ENCODE measurements at regions not wholly inside any gene's neighbourhood (a gene's known extent, or its start where the extent isn't known, plus 50 kb on each side); places are given as distances from the start of the nearest gene placed in this dataset.

DNA sequence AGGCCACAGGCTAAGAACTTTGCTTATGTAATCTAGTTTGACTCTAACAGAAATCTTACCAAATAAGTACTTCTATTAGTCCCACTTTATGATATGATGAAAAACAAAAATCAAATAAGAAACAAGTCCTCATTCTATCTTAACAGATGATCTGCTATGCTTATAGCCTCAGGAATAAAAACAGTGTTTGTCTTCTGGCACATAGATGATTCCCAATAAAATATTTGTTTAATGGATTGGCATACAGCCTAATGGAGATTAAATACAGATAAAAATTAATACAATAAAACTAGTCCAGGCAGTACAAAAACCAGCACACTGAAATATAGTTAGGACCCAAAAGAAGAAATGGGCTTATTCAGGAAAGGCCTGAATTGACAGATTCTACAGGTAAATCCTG is 971.4 kb upstream of the WWC1 start:
- ChIA-PET CTCF (no interaction called here), POLR2A (no interaction called here)
- ATAC-seq (no peak), DNase-seq (no peak)
- H3K4me1 Mint-ChIP-seq, result no peaks in the 10 kb centered on the region
- no peak overlapping the region for H3K4me3 Mint-ChIP-seq
- no peaks in the 10 kb centered on the region for H3K27me3 Mint-ChIP-seq
- intact Hi-C loops (cut with DNase I, micrococcal nuclease), result no loop called here
- no peaks in the 10 kb centered on the region for H3K36me3 Mint-ChIP-seq (ENCODE audit: low read depth)
- peaks cover 2% of the 10 kb centered on the region for H3K9me3 Mint-ChIP-seq (ENCODE audit: low read depth)
- H3K27ac Mint-ChIP-seq, result no peak overlapping the region

DNA sequence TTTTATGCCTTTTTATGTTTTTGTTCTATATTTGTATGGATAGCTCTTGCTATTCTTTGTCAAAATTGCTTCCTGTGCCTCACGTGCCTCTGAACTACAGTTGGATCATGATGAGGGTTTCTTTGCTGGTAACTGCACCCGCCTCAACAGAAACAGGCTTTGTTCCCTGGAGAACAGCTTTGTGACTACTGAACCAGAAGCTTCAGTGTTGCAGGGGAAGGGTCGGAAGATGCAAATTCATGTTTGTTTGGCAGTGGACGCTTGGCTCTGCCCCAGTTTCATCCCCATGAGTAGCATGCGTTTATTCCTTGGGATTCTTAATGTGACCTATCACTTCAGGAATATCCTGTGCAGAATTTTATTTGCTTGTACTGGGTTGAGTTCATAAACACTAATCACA is 959.1 kb upstream of the WWC1 start:
- ChIA-PET CTCF (no interaction called here), POLR2A (no interaction called here)
- Mint-ChIP-seq H3K4me1 (no peaks in the 10 kb centered on the region), H3K27me3 (no peaks in the 10 kb centered on the region), H3K27ac (no peak overlapping the region), H3K4me3 (no peak overlapping the region), H3K36me3 (ENCODE audit: low read depth) (no peaks in the 10 kb centered on the region), H3K9me3 (ENCODE audit: low read depth) (peaks cover 9% of the 10 kb centered on the region)
- no peak for ATAC-seq
- DNase-seq, result no peak
- intact Hi-C loops (cut with DNase I, micrococcal nuclease), result no loop called here

- ATAC-seq (no peak), DNase-seq (no peak)
- Mint-ChIP-seq H3K36me3 (ENCODE audit: low read depth) (no peaks in the 10 kb centered on the region), H3K4me1 (no peaks in the 10 kb centered on the region), H3K4me3 (no peak overlapping the region), H3K27me3 (no peaks in the 10 kb centered on the region), H3K27ac (no peak overlapping the region), H3K9me3 (ENCODE audit: low read depth) (peaks cover 8% of the 10 kb centered on the region)
- POLR2A ChIA-PET, result no interaction called here
- CTCF ChIA-PET, result no interaction called here
- intact Hi-C loops (cut with DNase I, micrococcal nuclease), result no loop called here
These were observed 955.3 kb upstream of the WWC1 start for GRCh38 chr5:167336161-167336560.

DNA sequence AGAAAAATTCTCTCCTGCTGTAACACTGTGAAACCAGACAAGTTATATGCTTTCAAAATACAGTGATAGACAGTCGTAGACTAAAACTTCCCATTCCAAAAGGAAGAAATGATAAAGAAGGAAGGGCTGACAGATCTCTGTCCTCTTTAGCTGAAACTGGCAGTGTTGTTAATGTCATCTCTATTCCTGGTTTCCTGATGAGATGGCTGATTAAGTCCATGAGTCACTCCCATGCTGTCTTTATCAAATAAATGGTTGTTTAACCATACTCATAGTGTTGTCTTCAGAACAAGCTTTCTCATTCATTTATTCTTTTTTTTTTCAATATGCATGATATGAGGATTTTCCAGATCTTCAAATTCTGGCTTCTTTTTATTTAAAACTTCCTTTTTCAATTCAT is 952.2 kb upstream of the WWC1 start:
- DNase-seq (no peak), ATAC-seq (no peak)
- Mint-ChIP-seq H3K27ac (no peak overlapping the region), H3K9me3 (ENCODE audit: low read depth) (peaks cover 8% of the 10 kb centered on the region), H3K4me1 (no peaks in the 10 kb centered on the region), H3K4me3 (no peak overlapping the region), H3K27me3 (no peaks in the 10 kb centered on the region), H3K36me3 (ENCODE audit: low read depth) (no peaks in the 10 kb centered on the region)
- ChIA-PET POLR2A (no interaction called here), CTCF (interaction anchor here (0.6 kb wide), 1 partner anchor 66 kb away, joined by 3 read pairs; no protein-coding TSS in a partner anchor)
- intact Hi-C loops (cut with DNase I, micrococcal nuclease), result no loop called here

- ATAC-seq, result no peak
- POLR2A ChIA-PET, result no interaction called here
- no peak overlapping the region for H3K27ac Mint-ChIP-seq
- intact Hi-C loops (cut with DNase I, micrococcal nuclease), result no loop called here
- H3K4me1 Mint-ChIP-seq, result no peaks in the 10 kb centered on the region
- H3K9me3 Mint-ChIP-seq (ENCODE audit: low read depth), result peaks cover 1% of the 10 kb centered on the region
- no peaks in the 10 kb centered on the region for H3K36me3 Mint-ChIP-seq (ENCODE audit: low read depth)
- CTCF ChIA-PET, result no interaction called here
- H3K4me3 Mint-ChIP-seq, result no peak overlapping the region
- no peaks in the 10 kb centered on the region for H3K27me3 Mint-ChIP-seq
- no peak for DNase-seq
These were observed 945.0 kb upstream of the WWC1 start for GRCh38 chr5:167346461-167346860.

DNA sequence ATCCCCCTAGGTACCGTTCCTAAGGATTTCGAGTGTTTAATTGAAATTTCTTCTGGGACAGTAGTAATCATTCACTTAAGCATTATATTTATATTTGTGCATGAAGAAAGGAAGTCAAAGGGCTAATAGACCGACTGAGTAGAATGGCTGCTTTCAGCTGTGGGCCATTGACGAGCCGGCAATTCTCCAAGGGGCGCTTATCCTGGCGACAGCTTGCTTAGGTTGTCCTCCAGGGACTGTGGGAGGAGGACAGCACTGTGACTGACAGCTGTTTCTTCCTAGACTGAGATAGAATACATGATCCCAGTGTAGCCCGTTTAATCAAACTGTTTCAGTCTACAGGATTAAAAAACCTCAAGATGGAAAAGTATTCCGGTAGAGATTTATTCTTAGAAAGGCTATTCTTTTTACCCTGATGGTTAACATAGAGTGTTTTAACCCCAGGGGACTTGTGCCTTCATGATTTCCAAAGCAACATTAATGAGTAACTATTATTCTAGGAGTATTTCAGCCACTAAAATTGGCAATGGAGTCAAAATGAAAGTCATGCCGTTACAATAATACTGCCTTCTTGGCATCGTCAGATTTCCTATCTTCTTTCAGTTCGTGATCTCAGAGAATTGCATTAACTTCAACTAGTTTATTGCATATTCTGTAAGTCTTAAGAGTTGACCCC is 943.1 kb upstream of the WWC1 start:
- no peak for ATAC-seq
- H3K27me3 Mint-ChIP-seq, result no peaks in the 10 kb centered on the region
- DNase-seq, result no peak
- ChIA-PET POLR2A (no interaction called here), CTCF (no interaction called here)
- H3K4me1 Mint-ChIP-seq, result no peaks in the 10 kb centered on the region
- no peaks in the 10 kb centered on the region for H3K36me3 Mint-ChIP-seq (ENCODE audit: low read depth)
- H3K9me3 Mint-ChIP-seq (ENCODE audit: low read depth), result peaks cover 1% of the 10 kb centered on the region
- intact Hi-C loops (cut with DNase I, micrococcal nuclease), result no loop called here
- no peak overlapping the region for H3K27ac Mint-ChIP-seq
- no peak overlapping the region for H3K4me3 Mint-ChIP-seq

GRCh38 chr5:167348980-167349379 is 942.5 kb upstream of the WWC1 start:
- intact Hi-C loops (cut with DNase I, micrococcal nuclease), result no loop called here
- DNase-seq (no peak), ATAC-seq (no peak)
- Mint-ChIP-seq H3K27ac (no peak overlapping the region), H3K36me3 (ENCODE audit: low read depth) (no peaks in the 10 kb centered on the region), H3K4me1 (no peaks in the 10 kb centered on the region), H3K4me3 (no peak overlapping the region), H3K9me3 (ENCODE audit: low read depth) (peaks cover 1% of the 10 kb centered on the region), H3K27me3 (no peaks in the 10 kb centered on the region)
- ChIA-PET POLR2A (no interaction called here), CTCF (no interaction called here)

DNA sequence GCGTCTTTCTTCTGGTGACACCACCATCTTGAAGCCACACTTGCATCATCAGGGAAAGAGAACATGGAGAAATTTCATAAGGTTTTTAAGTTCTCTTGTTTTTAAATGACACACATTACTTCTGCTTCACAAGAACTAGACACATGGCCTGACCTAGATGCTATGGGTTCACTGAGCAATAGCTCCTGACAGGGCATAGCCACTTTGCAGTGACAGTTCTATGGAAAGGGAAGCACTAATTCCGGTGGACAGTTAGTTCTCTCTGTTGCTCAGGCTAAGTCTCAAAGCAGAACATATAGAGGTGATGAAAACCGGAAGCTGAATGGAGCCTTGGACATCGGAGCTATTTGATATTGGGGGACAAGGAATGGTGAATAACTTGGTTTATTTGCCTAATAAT is 940.1 kb upstream of the WWC1 start:
- ChIA-PET CTCF (no interaction called here), POLR2A (no interaction called here)
- DNase-seq, result no peak
- intact Hi-C loops (cut with DNase I, micrococcal nuclease), result no loop called here
- no peak overlapping the region for H3K27ac Mint-ChIP-seq
- no peaks in the 10 kb centered on the region for H3K4me1 Mint-ChIP-seq
- H3K27me3 Mint-ChIP-seq, result no peaks in the 10 kb centered on the region
- no peak overlapping the region for H3K4me3 Mint-ChIP-seq
- H3K9me3 Mint-ChIP-seq (ENCODE audit: low read depth), result peaks cover 1% of the 10 kb centered on the region
- H3K36me3 Mint-ChIP-seq (ENCODE audit: low read depth), result no peaks in the 10 kb centered on the region
- no peak for ATAC-seq

DNA sequence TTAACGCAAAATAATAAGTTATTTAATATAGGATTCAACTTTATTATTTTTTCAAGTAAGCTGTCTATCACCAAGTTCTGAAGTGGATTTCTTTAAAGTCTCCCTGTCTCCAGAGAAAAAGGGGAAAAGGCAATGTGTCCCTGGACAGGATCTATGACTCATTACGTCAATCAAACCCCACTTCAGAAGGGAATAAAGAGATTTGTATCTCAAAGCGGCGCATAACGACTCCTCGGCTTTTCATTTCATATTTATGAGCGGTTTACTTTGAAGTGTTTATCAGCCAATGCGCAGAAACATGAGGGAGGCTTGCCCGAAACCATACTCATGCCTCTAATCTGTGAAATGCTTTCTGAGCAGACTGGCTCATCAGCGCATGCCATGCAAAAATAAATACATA is 938.6 kb upstream of the WWC1 start:
- ATAC-seq (no peak), DNase-seq (no peak)
- ChIA-PET CTCF (no interaction called here), POLR2A (no interaction called here)
- Mint-ChIP-seq H3K4me3 (no peak overlapping the region), H3K36me3 (ENCODE audit: low read depth) (no peaks in the 10 kb centered on the region), H3K27me3 (no peaks in the 10 kb centered on the region), H3K4me1 (no peaks in the 10 kb centered on the region), H3K9me3 (ENCODE audit: low read depth) (peaks cover 1% of the 10 kb centered on the region), H3K27ac (no peak overlapping the region)
- intact Hi-C loops (cut with DNase I, micrococcal nuclease), result no loop called here

- ChIA-PET POLR2A (no interaction called here), CTCF (no interaction called here)
- ATAC-seq, result no peak
- H3K27ac Mint-ChIP-seq, result no peak overlapping the region
- intact Hi-C loops (cut with DNase I, micrococcal nuclease), result no loop called here
- H3K27me3 Mint-ChIP-seq, result no peaks in the 10 kb centered on the region
- no peaks in the 10 kb centered on the region for H3K9me3 Mint-ChIP-seq (ENCODE audit: low read depth)
- no peak overlapping the region for H3K4me3 Mint-ChIP-seq
- no peaks in the 10 kb centered on the region for H3K36me3 Mint-ChIP-seq (ENCODE audit: low read depth)
- H3K4me1 Mint-ChIP-seq, result no peaks in the 10 kb centered on the region
- no peak for DNase-seq
These were observed 936.1 kb upstream of the WWC1 start for GRCh38 chr5:167355346-167355745.

DNA sequence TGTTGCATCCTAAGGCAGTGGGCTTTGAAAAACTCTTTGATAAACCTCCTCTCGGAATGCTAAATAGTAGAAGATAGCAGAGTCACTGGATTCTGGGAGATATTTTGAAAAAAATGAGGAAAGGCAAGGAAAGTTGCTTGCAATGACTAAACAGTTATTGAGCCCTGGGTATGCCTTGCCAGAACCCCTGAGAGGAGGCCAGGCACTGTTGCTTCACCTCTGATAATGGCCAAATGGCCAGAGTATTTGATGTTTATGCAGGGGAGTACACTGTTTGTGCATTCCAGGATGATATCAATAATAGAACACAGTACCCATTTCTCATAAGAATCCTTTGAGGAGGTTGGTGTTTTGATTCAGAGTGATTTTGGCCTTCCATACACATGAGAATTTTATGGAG is 935.1 kb upstream of the WWC1 start:
- Mint-ChIP-seq H3K9me3 (ENCODE audit: low read depth) (no peaks in the 10 kb centered on the region), H3K27ac (no peak overlapping the region), H3K36me3 (ENCODE audit: low read depth) (no peaks in the 10 kb centered on the region), H3K4me3 (no peak overlapping the region), H3K4me1 (no peaks in the 10 kb centered on the region), H3K27me3 (no peaks in the 10 kb centered on the region)
- ATAC-seq, result no peak
- CTCF ChIA-PET, result no interaction called here
- DNase-seq, result no peak
- intact Hi-C loops (cut with DNase I, micrococcal nuclease), result no loop called here
- POLR2A ChIA-PET, result no interaction called here

DNA sequence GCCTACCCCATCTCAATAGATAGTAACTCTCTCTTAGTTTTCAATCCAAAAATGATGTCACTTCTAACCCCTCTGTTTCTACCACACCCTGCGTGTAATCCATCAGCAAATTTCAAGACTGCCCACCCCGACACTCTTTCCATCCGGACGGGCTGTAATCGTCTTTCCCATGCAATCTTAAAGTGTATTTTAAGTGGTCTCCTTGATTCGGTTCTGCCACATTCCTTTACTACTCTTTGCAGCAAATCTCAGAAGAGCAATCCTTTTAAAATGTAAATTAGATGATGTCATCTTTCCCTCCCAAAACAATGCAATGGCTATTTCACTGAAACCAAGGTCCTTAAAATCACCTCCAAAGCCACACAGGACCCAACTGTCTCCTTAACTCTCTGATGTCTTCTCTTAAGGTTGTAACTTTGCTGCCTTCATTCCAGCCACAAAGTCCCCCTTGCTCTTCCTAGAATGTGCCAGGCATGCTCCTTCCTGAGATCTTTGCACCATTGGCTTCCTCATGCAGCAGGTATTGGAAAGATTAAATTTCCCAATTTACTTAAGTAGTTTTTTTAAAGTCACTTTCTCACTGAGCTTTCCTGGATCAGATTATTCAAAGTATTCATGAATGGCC is 932.5 kb upstream of the WWC1 start:
- no peaks in the 10 kb centered on the region for H3K27me3 Mint-ChIP-seq
- DNase-seq (no peak), ATAC-seq (no peak)
- no peak overlapping the region for H3K4me3 Mint-ChIP-seq
- intact Hi-C loops (cut with DNase I, micrococcal nuclease), result no loop called here
- ChIA-PET POLR2A (no interaction called here), CTCF (no interaction called here)
- no peaks in the 10 kb centered on the region for H3K4me1 Mint-ChIP-seq
- H3K27ac Mint-ChIP-seq, result no peak overlapping the region
- H3K36me3 Mint-ChIP-seq (ENCODE audit: low read depth), result no peaks in the 10 kb centered on the region
- H3K9me3 Mint-ChIP-seq (ENCODE audit: low read depth), result peaks cover 3% of the 10 kb centered on the region

- H3K36me3 Mint-ChIP-seq (ENCODE audit: low read depth), result no peaks in the 10 kb centered on the region
- POLR2A ChIA-PET, result no interaction called here
- H3K27ac Mint-ChIP-seq, result no peak overlapping the region
- no peaks in the 10 kb centered on the region for H3K27me3 Mint-ChIP-seq
- CTCF ChIA-PET, result no interaction called here
- no peaks in the 10 kb centered on the region for H3K4me1 Mint-ChIP-seq
- peaks cover 6% of the 10 kb centered on the region for H3K9me3 Mint-ChIP-seq (ENCODE audit: low read depth)
- ATAC-seq (no peak), DNase-seq (no peak)
- no peak overlapping the region for H3K4me3 Mint-ChIP-seq
- intact Hi-C loops (cut with DNase I, micrococcal nuclease), result no loop called here
These were observed 929.6 kb upstream of the WWC1 start for GRCh38 chr5:167361795-167362194.
